ENCODE measurements at regions not wholly inside any gene's neighbourhood (a gene's known extent, or its start where the extent isn't known, plus 50 kb on each side); places are given as distances from the start of the nearest gene placed in this dataset.

DNA sequence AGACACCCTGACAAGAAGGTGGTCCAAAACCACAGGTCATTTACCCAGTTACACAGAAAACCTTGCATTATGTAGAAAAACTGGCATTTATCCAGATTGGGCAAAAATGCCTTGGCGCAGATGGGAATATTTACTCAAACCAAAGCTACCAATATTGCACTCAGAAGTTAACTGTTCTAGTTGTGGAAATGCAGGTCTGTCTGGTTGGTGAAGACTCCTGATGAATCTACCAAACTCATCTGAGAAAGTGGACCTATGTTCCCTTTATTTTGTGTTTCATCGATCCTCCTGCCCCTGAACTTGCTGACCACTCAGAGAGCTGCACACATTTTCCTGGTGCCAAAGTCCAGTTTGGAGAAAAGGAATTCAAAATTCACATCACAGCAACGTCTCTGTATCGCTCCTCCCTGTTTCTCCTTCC lies 85.2 kb upstream of the ALDH1A1 start:
- no peaks in the 10 kb centered on the region for H4K20me1 ChIP-seq (ENCODE audit: low read depth, low read length)

GRCh38 chr9:73037613-73038012 lies 84.8 kb upstream of the ALDH1A1 start:
- H3K4me3 ChIP-seq (ENCODE audit: insufficient read depth, low read length, poor library complexity, severe bottlenecking), result no peak overlapping the region
- no peaks in the 10 kb centered on the region for H3K27me3 ChIP-seq (ENCODE audit: low read length)
- H3F3A ChIP-seq (ENCODE audit: insufficient read depth), result no peaks in the 10 kb centered on the region
- no peak overlapping the region for H3K9ac ChIP-seq (ENCODE audit: low read length)
- no peaks in the 10 kb centered on the region for H3K36me3 ChIP-seq (ENCODE audit: low read length)
- no peaks in the 10 kb centered on the region for H4K20me1 ChIP-seq (ENCODE audit: low read depth, low read length)
- no peak overlapping the region for H2AFZ ChIP-seq (ENCODE audit: low read depth, low read length, severe bottlenecking)
- H3K79me2 ChIP-seq (ENCODE audit: insufficient read depth, low read length), result no peaks in the 10 kb centered on the region
- no peak overlapping the region for H3K4me2 ChIP-seq (ENCODE audit: low read depth, low read length, poor library complexity, severe bottlenecking)
- TF ChIP-seq CTCF (IDR thresholded peaks at IDR 0.05; ENCODE audit: insufficient read depth, low read length, poor library complexity, severe bottlenecking), result no peak
- no peak for TF ChIP-seq EZH2phosphoT487 (conservative IDR thresholded peaks at IDR 0.05; ENCODE audit: low read length)
- no peaks in the 10 kb centered on the region for H3K9me3 ChIP-seq (ENCODE audit: insufficient read depth, low read length)
- no peak overlapping the region for H3K27ac ChIP-seq (ENCODE audit: low read depth, low read length)
- no peaks in the 10 kb centered on the region for H3K9me2 ChIP-seq (replicated peaks; ENCODE audit: insufficient read depth, low read length)

More for the DNA sequence above, 85.2 kb upstream of the ALDH1A1 start:
- Histone ChIP-seq H3K4me2 (ENCODE audit: low read depth, low read length, poor library complexity, severe bottlenecking) (no peak overlapping the region), H3F3A (ENCODE audit: insufficient read depth) (no peaks in the 10 kb centered on the region), H3K9ac (ENCODE audit: low read length) (no peak overlapping the region), H3K79me2 (ENCODE audit: insufficient read depth, low read length) (no peaks in the 10 kb centered on the region), H3K27ac (ENCODE audit: low read depth, low read length) (no peak overlapping the region), H3K9me3 (ENCODE audit: insufficient read depth, low read length) (no peaks in the 10 kb centered on the region), H2AFZ (ENCODE audit: low read depth, low read length, severe bottlenecking) (no peak overlapping the region), H3K9me2 (replicated peaks; ENCODE audit: insufficient read depth, low read length) (no peaks in the 10 kb centered on the region), H3K4me3 (ENCODE audit: insufficient read depth, low read length, poor library complexity, severe bottlenecking) (no peak overlapping the region), H3K27me3 (ENCODE audit: low read length) (no peaks in the 10 kb centered on the region), H3K36me3 (ENCODE audit: low read length) (no peaks in the 10 kb centered on the region)
- no peak for TF ChIP-seq CTCF (IDR thresholded peaks at IDR 0.05; ENCODE audit: insufficient read depth, low read length, poor library complexity, severe bottlenecking)

- no peak overlapping the region for H3K4me2 ChIP-seq (ENCODE audit: low read depth, low read length, poor library complexity, severe bottlenecking)
Observed at GRCh38 chr9:73034962-73035361, 82.1 kb upstream of the ALDH1A1 start.

More at GRCh38 chr9:73034962-73035361, 82.1 kb upstream of the ALDH1A1 start:
- Histone ChIP-seq H3K4me3 (ENCODE audit: insufficient read depth, low read length, poor library complexity, severe bottlenecking) (no peak overlapping the region), H3K9ac (ENCODE audit: low read length) (no peak overlapping the region), H3F3A (ENCODE audit: insufficient read depth) (no peaks in the 10 kb centered on the region), H2AFZ (ENCODE audit: low read depth, low read length, severe bottlenecking) (no peak overlapping the region), H3K27ac (ENCODE audit: low read depth, low read length) (no peak overlapping the region), H3K36me3 (ENCODE audit: low read length) (no peaks in the 10 kb centered on the region), H3K9me2 (replicated peaks; ENCODE audit: insufficient read depth, low read length) (no peaks in the 10 kb centered on the region), H3K27me3 (ENCODE audit: low read length) (no peaks in the 10 kb centered on the region), H3K9me3 (ENCODE audit: insufficient read depth, low read length) (no peaks in the 10 kb centered on the region), H4K20me1 (ENCODE audit: low read depth, low read length) (no peaks in the 10 kb centered on the region), H3K79me2 (ENCODE audit: insufficient read depth, low read length) (no peaks in the 10 kb centered on the region)
- no peak for TF ChIP-seq EZH2phosphoT487 (conservative IDR thresholded peaks at IDR 0.05; ENCODE audit: low read length)
- no peak for TF ChIP-seq CTCF (IDR thresholded peaks at IDR 0.05; ENCODE audit: insufficient read depth, low read length, poor library complexity, severe bottlenecking)

All from SU-DHL-6 (cell line).